ENCODE measurements at regions not wholly inside any gene's neighbourhood (a gene's known extent, or its start where the extent isn't known, plus 50 kb on each side); places are given as distances from the start of the nearest gene placed in this dataset.

DNA sequence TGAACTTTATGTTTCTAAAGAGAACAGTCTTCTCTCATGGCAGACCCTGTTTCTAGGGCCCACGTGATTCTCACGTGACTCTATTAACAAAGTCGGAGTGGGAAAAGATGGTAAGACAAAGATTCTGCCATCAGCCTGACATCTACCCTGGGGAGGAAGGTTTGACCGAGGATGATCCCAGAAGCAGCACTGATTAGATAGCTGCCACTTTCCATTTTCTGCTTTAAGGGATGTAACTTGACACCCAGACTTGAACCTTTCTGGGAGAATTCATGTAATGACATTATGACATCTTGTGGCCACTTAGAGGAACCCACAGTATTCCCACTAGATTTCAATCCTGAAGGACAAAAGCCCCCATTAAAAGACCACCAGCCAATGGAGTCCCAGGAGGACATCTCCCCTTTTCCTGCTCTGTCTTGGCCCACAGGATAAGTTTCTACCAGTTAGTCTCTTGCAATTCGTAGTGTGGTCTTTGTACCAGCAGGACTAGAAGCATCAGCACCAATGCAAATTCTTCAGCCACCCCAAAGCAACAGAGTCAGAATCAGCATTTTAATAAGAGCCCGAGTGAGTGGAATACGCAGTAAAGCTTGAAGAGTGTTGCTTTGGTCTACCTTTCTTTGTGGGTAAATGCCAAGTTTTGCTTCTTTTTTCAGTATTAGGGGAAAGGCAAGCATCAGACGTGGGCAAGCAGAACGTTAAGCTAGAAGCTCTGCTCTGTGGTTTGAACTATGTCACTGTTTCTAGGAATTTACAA, 480.5 kb upstream of the PROK2 start:
- 66 to 70% methylated on average over 9 of the region's 9 CpGs for WGBS, 2 donors
- Histone ChIP-seq H3K4me3 (no peak overlapping the region), H3K4me1 (peaks cover 0 to 43% (median 18%) of the 10 kb centered on the region in 4 donors), H3K9me3 (no peaks in the 10 kb centered on the region), H3K36me3 (no peaks in the 10 kb centered on the region), H3K27ac (no peak overlapping the region), H3K27me3 (no peaks in the 10 kb centered on the region)
- DNase-seq (ENCODE audit: low spot score in 2 of 2): no peak
- TF ChIP-seq POLR2A (IDR thresholded peaks at IDR 0.05) (no peak), EP300 (IDR thresholded peaks at IDR 0.05) (no peak)
- TF ChIP-seq, protein P1, sequence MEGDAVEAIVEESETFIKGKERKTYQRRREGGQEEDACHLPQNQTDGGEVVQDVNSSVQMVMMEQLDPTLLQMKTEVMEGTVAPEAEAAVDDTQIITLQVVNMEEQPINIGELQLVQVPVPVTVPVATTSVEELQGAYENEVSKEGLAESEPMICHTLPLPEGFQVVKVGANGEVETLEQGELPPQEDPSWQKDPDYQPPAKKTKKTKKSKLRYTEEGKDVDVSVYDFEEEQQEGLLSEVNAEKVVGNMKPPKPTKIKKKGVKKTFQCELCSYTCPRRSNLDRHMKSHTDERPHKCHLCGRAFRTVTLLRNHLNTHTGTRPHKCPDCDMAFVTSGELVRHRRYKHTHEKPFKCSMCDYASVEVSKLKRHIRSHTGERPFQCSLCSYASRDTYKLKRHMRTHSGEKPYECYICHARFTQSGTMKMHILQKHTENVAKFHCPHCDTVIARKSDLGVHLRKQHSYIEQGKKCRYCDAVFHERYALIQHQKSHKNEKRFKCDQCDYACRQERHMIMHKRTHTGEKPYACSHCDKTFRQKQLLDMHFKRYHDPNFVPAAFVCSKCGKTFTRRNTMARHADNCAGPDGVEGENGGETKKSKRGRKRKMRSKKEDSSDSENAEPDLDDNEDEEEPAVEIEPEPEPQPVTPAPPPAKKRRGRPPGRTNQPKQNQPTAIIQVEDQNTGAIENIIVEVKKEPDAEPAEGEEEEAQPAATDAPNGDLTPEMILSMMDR (IDR thresholded peaks at IDR 0.05): no peak

DNA sequence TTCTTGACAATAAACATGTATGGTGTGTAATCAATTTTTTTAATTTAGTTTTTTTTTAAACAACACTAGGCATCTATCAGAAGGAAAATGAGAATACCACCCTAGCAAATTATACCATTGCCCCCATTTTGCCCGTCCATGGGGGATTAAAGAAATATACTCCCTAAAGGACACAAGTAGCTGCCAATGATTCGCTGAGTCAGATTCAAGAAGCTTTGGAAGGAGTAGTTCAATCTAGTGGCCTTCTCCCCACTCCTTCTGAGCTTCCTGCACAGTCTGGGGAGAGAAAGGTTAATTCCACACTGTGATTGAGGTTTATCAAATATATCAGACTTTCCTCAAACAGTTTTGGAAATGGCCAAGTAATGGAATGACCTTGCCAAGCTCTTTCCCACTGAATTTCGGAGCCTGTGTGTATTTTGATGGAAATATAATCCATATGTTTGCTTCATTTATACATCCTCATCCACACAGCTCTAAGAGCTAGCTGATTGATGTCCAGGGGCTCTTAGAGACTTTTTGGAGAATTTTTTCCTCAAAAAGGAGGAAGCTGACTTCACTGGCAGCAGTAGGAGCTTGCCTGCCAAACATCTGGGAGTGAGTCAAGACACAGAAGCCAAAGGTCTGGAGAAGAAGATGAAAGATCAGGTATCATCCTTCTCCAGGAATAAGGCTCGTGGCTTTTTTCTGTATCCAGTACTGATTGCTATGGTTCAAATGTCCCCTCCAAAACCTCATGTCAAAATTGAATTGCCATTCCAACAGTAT, 478.5 kb upstream of the PROK2 start:
- TF ChIP-seq POLR2A (IDR thresholded peaks at IDR 0.05) (no peak), EP300 (IDR thresholded peaks at IDR 0.05) (no peak)
- TF ChIP-seq, protein P1 (IDR thresholded peaks at IDR 0.05): no peak
- Histone ChIP-seq H3K4me3 (no peak overlapping the region), H3K27me3 (no peaks in the 10 kb centered on the region), H3K27ac (no peak overlapping the region), H3K36me3 (no peaks in the 10 kb centered on the region), H3K4me1 (peaks cover 0 to 26% (median 4%) of the 10 kb centered on the region in 4 donors), H3K9me3 (no peaks in the 10 kb centered on the region)
- DNase-seq (ENCODE audit: low spot score in 2 of 2): no peak
- WGBS, 2 donors: 64 to 75% methylated on average over 4 of the region's 4 CpGs

DNA sequence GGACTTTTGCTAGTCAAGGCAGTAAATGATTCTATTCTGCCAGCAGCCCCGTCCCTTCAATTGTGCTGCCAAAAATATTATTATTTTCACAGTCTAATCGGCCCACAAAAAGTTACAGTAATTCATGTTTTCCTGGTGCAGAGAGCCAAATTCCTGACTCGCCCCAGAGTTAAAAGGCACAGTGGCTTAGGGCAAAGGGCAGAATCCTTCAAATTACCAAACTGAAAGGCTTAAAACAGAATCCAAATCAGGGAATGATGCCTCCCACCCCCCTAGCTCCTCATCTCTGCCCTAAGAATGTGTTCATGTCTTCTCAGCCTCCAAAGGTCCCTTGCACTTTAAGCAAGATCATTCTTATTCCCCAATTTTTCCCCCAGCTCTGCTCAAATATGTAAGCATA, 477.8 kb upstream of the PROK2 start:
- WGBS, 2 donors: 10 to 14% methylated on average over 3 of the region's 3 CpGs
- TF ChIP-seq, protein P1 (IDR thresholded peaks at IDR 0.05): no peak

DNA sequence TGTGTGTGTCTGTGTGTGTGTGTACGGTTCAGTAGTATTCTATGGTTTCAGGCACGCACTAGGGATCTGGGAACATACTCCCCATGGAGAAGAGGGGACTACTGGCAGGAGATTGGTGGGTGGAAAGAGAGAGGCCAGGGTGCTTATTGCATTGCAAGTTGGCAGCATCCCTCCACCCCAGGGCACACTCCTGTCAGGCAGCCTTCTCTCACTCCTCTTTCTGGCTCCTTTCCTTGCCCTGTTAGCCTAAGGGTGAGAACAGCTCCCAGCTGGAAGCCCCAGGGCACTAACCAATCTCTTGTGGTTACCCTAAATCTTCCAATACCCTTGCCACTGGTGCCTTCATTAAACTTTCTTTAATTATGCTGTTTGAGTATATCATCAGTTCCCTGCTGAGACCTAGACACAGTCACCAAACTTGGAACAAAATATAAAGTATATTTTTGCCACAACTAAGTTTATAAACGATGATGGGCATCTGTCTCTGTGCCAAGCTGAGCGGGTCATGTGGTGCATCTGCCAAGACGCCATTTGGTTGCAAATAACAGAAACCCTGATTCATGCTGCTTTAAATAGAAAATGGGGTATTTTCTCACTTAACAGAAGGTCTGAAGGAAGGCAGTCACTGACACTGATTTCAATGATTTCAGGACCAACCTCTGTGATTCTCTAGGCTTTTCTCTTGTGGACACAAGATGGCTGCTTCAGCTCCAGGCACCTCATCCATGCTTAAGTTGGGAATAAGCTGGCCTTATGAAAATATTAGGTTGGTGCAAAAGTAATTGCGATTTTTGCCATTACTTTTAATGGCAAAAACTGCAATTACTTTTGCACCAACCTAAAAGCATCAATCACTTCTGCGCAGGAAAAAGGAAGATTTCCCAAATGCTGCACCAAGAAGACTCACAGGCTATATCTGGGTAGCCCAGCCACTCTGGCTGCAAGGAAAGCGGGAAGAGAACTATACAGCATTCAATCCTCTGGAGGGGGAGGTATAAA, 476.9 kb upstream of the PROK2 start:
- H3K27me3 ChIP-seq: no peaks in the 10 kb centered on the region
- TF ChIP-seq, protein P1 (IDR thresholded peaks at IDR 0.05): no peak
- TF ChIP-seq EP300 (IDR thresholded peaks at IDR 0.05): no peak
- no peak for TF ChIP-seq POLR2A (IDR thresholded peaks at IDR 0.05)
- no peak overlapping the region for H3K4me3 ChIP-seq
- no peak overlapping the region for H3K27ac ChIP-seq
- peaks cover 0 to 25% (median 4%) of the 10 kb centered on the region in 4 donors for H3K4me1 ChIP-seq
- 62 to 65% methylated on average over 8 of the region's 8 CpGs for WGBS, 2 donors
- H3K36me3 ChIP-seq: no peaks in the 10 kb centered on the region
- H3K9me3 ChIP-seq: no peaks in the 10 kb centered on the region
- DNase-seq (ENCODE audit: low spot score in 2 of 2): no peak

More for the DNA sequence above, 477.8 kb upstream of the PROK2 start:
- H3K4me3 ChIP-seq: no peak overlapping the region
- H3K27me3 ChIP-seq: no peaks in the 10 kb centered on the region
- no peak for DNase-seq (ENCODE audit: low spot score in 2 of 2)
- H3K9me3 ChIP-seq: no peaks in the 10 kb centered on the region
- H3K36me3 ChIP-seq: no peaks in the 10 kb centered on the region
- H3K27ac ChIP-seq: no peak overlapping the region
- peaks cover 0 to 25% (median 4%) of the 10 kb centered on the region in 4 donors for H3K4me1 ChIP-seq
